GM23338 (cell line): ENCODE measurements at regions not wholly inside any gene's neighbourhood (a gene's known extent, or its start where the extent isn't known, plus 50 kb on each side); places are given as distances from the start of the nearest gene placed in this dataset.
A peak's percentile ranks its signal among the peaks of the same experiment; 100 is the strongest.

ENCODE experiments used
- CREB1 ChIP-seq: fragments of 250-450 bp; sonication (Bioruptor Pico); IDR thresholded peaks from 2 replicates; pipeline ENCODE4 v1.5.0; 2020; ENCODE audit warnings: low read depth, mild to moderate bottlenecking, moderate library complexity
- CTCF ChIP-seq, 2 experiments: fragments of 200-600 bp in 1 of 2; sonication (generic) in 1 of 2; conservative IDR thresholded peaks; 2 replicates each; pipeline versions ENCODE4 v1.5.1 to v1.6.1; 2016 to 2017; ENCODE audit warnings: antibody characterized with exemption in 2 of 2, low read depth in 2 of 2, mild to moderate bottlenecking in 2 of 2, moderate library complexity in 1 of 2
- EZH2 ChIP-seq: fragments of 200-600 bp; sonication (generic); IDR thresholded peaks from one replicate; pipeline ENCODE4 v1.8.0; 2017; ENCODE audit warnings: antibody characterized with exemption, mild to moderate bottlenecking, low read depth; ENCODE audit not compliant: unreplicated experiment
- EZH2phosphoT487 ChIP-seq: fragments of 200-600 bp; sonication (generic); IDR thresholded peaks from one replicate; pipeline ENCODE4 v1.8.1; 2018; ENCODE audit warnings: antibody characterized with exemption; ENCODE audit not compliant: unreplicated experiment
- JUNB ChIP-seq: IDR thresholded peaks from one replicate; pipeline ENCODE4 v1.6.1; 2016; ENCODE audit warnings: antibody characterized with exemption; ENCODE audit not compliant: unreplicated experiment
- NANOG ChIP-seq: IDR thresholded peaks from 2 replicates; pipeline ENCODE4 v1.6.1; 2016; ENCODE audit warnings: antibody characterized with exemption, borderline replicate concordance
- POLR2AphosphoS5 ChIP-seq: IDR thresholded peaks from 2 replicates; pipeline ENCODE4 v1.6.1; 2016; ENCODE audit warnings: antibody characterized with exemption, low read depth
- REST ChIP-seq: IDR thresholded peaks from one replicate; pipeline ENCODE4 v1.6.1; 2018; ENCODE audit warnings: antibody characterized with exemption; ENCODE audit not compliant: unreplicated experiment
- ZNF331 ChIP-seq: fragments of 250-450 bp; sonication (Bioruptor Pico); IDR thresholded peaks from 2 replicates; pipeline ENCODE4 v1.5.0; 2020; ENCODE audit warnings: low read depth, mild to moderate bottlenecking, moderate library complexity

- TF ChIP-seq CREB1 (CRISPR knock-in tag): no peak
- no peak for TF ChIP-seq CTCF (conservative IDR thresholded peaks at IDR 0.05; ENCODE audit: low read depth in 2 of 2)
- TF ChIP-seq EZH2phosphoT487: no peak
- TF ChIP-seq EZH2: no peak
- no peak for TF ChIP-seq POLR2AphosphoS5
- TF ChIP-seq REST: no peak
- peak; percentile 58; the same call in 1 of the 2 replicates for TF ChIP-seq NANOG
- no peak for TF ChIP-seq JUNB
- no peak for TF ChIP-seq ZNF331
These were observed 285.7 kb upstream of the ZP4 start for GRCh38 chr1:238176441-238176840.
